SK-N-SH (cell line): ENCODE measurements at regions not wholly inside any gene's neighbourhood (a gene's known extent, or its start where the extent isn't known, plus 50 kb on each side); places are given as distances from the start of the nearest gene placed in this dataset.

Experiments used
- CTCF ChIA-PET: fragments of 300-600, 350-600 bp; formaldehyde crosslinking; extraction: SDS; loops from one replicate; lab custom pipeline; 2021; lab: Yijun Ruan, JAX
- POLR2A ChIA-PET: fragments of 350-600 bp; sonication (Branson Sonifier 250); formaldehyde crosslinking; extraction: SDS; loops from one replicate; lab custom pipeline; 2020; ENCODE audit warnings: antibody characterized with exemption, inconsistent platforms; lab: Yijun Ruan, JAX
- DNase-seq: peaks from one replicate; pipeline ENCODE4 v3.0.0; 2012
- H2AFZ ChIP-seq: fragments of 200-600 bp; sonication (generic); 2 replicates; pipeline ENCODE4 v1.8.1; 2016; ENCODE audit warnings: antibody characterized with exemption, mild to moderate bottlenecking, low read depth
- H3F3A ChIP-seq: fragments of 200-600 bp; sonication (generic); replicated peaks from 2 replicates; pipeline ENCODE3; 2016; ENCODE audit warnings: antibody characterized with exemption, mild to moderate bottlenecking; ENCODE audit not compliant: insufficient read depth
- H3K27ac ChIP-seq, 2 experiments: fragments of 200-500 bp in 1 of 2; fragments of 200-600 bp in 1 of 2; sonication (Bioruptor generic) in 1 of 2; sonication (generic), shearing (Covaris generic) in 1 of 2; 2 replicates each; pipeline versions ENCODE4 v1.5.1 to v1.6.1; 2014 to 2016; ENCODE audit warnings: low read depth in 2 of 2, inconsistent platforms in 1 of 2, low read length in 1 of 2, mild to moderate bottlenecking in 1 of 2, mixed read lengths in 1 of 2
- H3K27me3 ChIP-seq: fragments of 200-600 bp; sonication (generic), shearing (Covaris generic); 2 replicates; pipeline ENCODE4 v1.6.1; 2016; ENCODE audit warnings: mixed run types; ENCODE audit not compliant: insufficient read depth
- H3K36me3 ChIP-seq, 2 experiments: fragments of 200-500 bp in 1 of 2; fragments of 200-600 bp in 1 of 2; sonication (Bioruptor generic) in 1 of 2; sonication (generic) in 1 of 2; replicated peaks in 1 of 2; 2 replicates each; pipeline versions ENCODE3 to v1.5.1; 2014 to 2016; ENCODE audit warnings: low read length in 1 of 2, mild to moderate bottlenecking in 1 of 2; ENCODE audit not compliant: insufficient read depth in 2 of 2, control insufficient read depth in 1 of 2
- H3K4me1 ChIP-seq, 2 experiments: fragments of 200-500 bp in 1 of 2; fragments of 200-600 bp in 1 of 2; sonication (Bioruptor generic) in 1 of 2; sonication (generic), shearing (Covaris generic) in 1 of 2; 2 replicates each; pipeline versions ENCODE4 v1.5.1 to v1.6.1; 2014 to 2016; ENCODE audit warnings: low read depth in 1 of 2, low read length in 1 of 2, mixed run types in 1 of 2; ENCODE audit not compliant: insufficient read depth in 2 of 2, control insufficient read depth in 1 of 2
- H3K4me2 ChIP-seq: fragments of 200-600 bp; sonication (generic), shearing (Covaris generic); 2 replicates; pipeline ENCODE4 v1.6.1; 2017; ENCODE audit warnings: mixed run types
- H3K4me3 ChIP-seq, 2 experiments: fragments of 200-500 bp in 1 of 2; fragments of 200-600 bp in 1 of 2; sonication (Bioruptor generic) in 1 of 2; sonication (generic), shearing (Covaris generic) in 1 of 2; 2 replicates each; pipeline versions ENCODE4 v1.5.1 to v1.8.1; 2014 to 2016; ENCODE audit warnings: low read depth in 2 of 2, inconsistent platforms in 1 of 2, low read length in 1 of 2, mild to moderate bottlenecking in 1 of 2, mixed read lengths in 1 of 2, moderate library complexity in 1 of 2
- H3K79me2 ChIP-seq: fragments of 200-600 bp; sonication (generic); 2 replicates; pipeline ENCODE4 v1.8.1; 2017; ENCODE audit warnings: mild to moderate bottlenecking; ENCODE audit not compliant: insufficient read depth
- H3K9ac ChIP-seq: fragments of 200-600 bp; sonication (generic); 2 replicates; pipeline ENCODE4 v1.6.1; 2017; ENCODE audit warnings: mixed run types
- H3K9me2 ChIP-seq: fragments of 200-600 bp; sonication (generic); 2 replicates; pipeline ENCODE4 v1.6.1; 2017; ENCODE audit warnings: mixed run types
- H3K9me3 ChIP-seq: fragments of 200-600 bp; sonication (generic); 2 replicates; pipeline ENCODE4 v1.6.1; 2017; ENCODE audit warnings: mixed run types, mild to moderate bottlenecking, moderate library complexity
- H4K20me1 ChIP-seq: fragments of 200-600 bp; sonication (generic); 2 replicates; pipeline ENCODE4 v1.6.1; 2017; ENCODE audit warnings: mild to moderate bottlenecking, mixed run types; ENCODE audit not compliant: insufficient read depth
- EP300 ChIP-seq, 2 experiments: IDR thresholded peaks; 2 replicates each; pipeline versions ENCODE4 v1.4.0 to v1.6.1; 2012; ENCODE audit warnings: borderline replicate concordance in 1 of 2, low read depth in 1 of 2, low read length in 1 of 2
- GABPA ChIP-seq: IDR thresholded peaks from 2 replicates; pipeline ENCODE4 v1.4.0; 2012; ENCODE audit warnings: low read depth, mild to moderate bottlenecking
- MXI1 ChIP-seq: IDR thresholded peaks from 2 replicates; pipeline ENCODE4 v1.6.1; 2012; ENCODE audit warnings: mild to moderate bottlenecking, low read depth, low read length, improper control_type of control experiment
- NFIC ChIP-seq: IDR thresholded peaks from 2 replicates; pipeline ENCODE4 v1.4.0; 2012; ENCODE audit warnings: borderline replicate concordance
- NRF1 ChIP-seq: IDR thresholded peaks from 2 replicates; pipeline ENCODE4 v1.6.1; 2012; ENCODE audit warnings: low read depth, mild to moderate bottlenecking, low read length
- RCOR1 ChIP-seq: fragments of 150-350 bp; IDR thresholded peaks from 2 replicates; pipeline ENCODE4 v1.6.1; 2017; ENCODE audit warnings: antibody characterized with exemption, low read length
- REST ChIP-seq: IDR thresholded peaks from 2 replicates; pipeline ENCODE4 v1.6.1; 2012; ENCODE audit warnings: mild to moderate bottlenecking, low read depth, low read length, moderate library complexity
- SIN3A ChIP-seq: IDR thresholded peaks from 2 replicates; pipeline ENCODE4 v1.6.1; 2012; ENCODE audit warnings: low read depth, mild to moderate bottlenecking, low read length, moderate library complexity, borderline replicate concordance
- TCF12 ChIP-seq: IDR thresholded peaks from 2 replicates; pipeline ENCODE4 v1.4.0; 2012
- WGBS: methylation state at CpG from one replicate; pipeline ENCODE4 v1.1.6; 2017; ENCODE audit warnings: low lambda C conversion rate; 5-methylcytosine and 5-hydroxymethylcytosine counted together
- TF ChIP-seq, protein P1 (sequence below): IDR thresholded peaks from 2 replicates; pipeline ENCODE4 v1.4.0; 2012; ENCODE audit warnings: low read depth
- TF ChIP-seq, protein P2 (sequence below): IDR thresholded peaks from 2 replicates; pipeline ENCODE4 v1.4.0; 2012; ENCODE audit warnings: low read depth, borderline replicate concordance

- 61% methylated on average over 3 of the region's 3 CpGs for WGBS
- CTCF ChIA-PET, result interaction anchor here (1.6 kb wide), 1 partner anchor 11 kb away, joined by 4 read pairs; no protein-coding TSS in a partner anchor
These were observed 145.3 kb upstream of the CDH20 start for GRCh38 chr18:61187971-61188370.

GRCh38 chr18:61189376-61189775 lies 143.9 kb upstream of the CDH20 start:
- Histone ChIP-seq H3K36me3 (no peaks in the 10 kb centered on the region), H3K4me3 (no peak overlapping the region), H2AFZ (no peak overlapping the region), H3K4me1 (peaks cover 0 to 2% of the 10 kb centered on the region in 2 experiments; a peak in 2 of 4 replicates), H3K27me3 (no peaks in the 10 kb centered on the region), H4K20me1 (no peaks in the 10 kb centered on the region), H3K9ac (no peak overlapping the region), H3K9me2 (no peaks in the 10 kb centered on the region), H3F3A (no peaks in the 10 kb centered on the region), H3K79me2 (no peaks in the 10 kb centered on the region), H3K9me3 (no peaks in the 10 kb centered on the region), H3K27ac (no peak overlapping the region), H3K4me2 (no peak overlapping the region)
- ChIA-PET POLR2A (no interaction called here), CTCF (interaction anchor here (1.6 kb wide), 1 partner anchor 10 kb away, joined by 4 read pairs; no protein-coding TSS in a partner anchor)
- WGBS, result 8% methylated on average over 3 of the region's 3 CpGs
- TF ChIP-seq, protein P1, sequence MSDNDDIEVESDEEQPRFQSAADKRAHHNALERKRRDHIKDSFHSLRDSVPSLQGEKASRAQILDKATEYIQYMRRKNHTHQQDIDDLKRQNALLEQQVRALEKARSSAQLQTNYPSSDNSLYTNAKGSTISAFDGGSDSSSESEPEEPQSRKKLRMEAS, result no peak
- no peak for TF ChIP-seq NRF1
- peak; percentile 58; the same call in 1 of the 2 replicates for TF ChIP-seq RCOR1
- TF ChIP-seq MXI1, result no peak
- TF ChIP-seq, protein P2, sequence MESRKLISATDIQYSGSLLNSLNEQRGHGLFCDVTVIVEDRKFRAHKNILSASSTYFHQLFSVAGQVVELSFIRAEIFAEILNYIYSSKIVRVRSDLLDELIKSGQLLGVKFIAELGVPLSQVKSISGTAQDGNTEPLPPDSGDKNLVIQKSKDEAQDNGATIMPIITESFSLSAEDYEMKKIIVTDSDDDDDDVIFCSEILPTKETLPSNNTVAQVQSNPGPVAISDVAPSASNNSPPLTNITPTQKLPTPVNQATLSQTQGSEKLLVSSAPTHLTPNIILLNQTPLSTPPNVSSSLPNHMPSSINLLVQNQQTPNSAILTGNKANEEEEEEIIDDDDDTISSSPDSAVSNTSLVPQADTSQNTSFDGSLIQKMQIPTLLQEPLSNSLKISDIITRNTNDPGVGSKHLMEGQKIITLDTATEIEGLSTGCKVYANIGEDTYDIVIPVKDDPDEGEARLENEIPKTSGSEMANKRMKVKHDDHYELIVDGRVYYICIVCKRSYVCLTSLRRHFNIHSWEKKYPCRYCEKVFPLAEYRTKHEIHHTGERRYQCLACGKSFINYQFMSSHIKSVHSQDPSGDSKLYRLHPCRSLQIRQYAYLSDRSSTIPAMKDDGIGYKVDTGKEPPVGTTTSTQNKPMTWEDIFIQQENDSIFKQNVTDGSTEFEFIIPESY, result no peak
- TF ChIP-seq EP300 (IDR thresholded peaks at IDR 0.05; ENCODE audit: borderline replicate concordance in 1 of 2, low read depth in 1 of 2, low read length in 1 of 2), result 0 out of 4 replicates have a peak, but pooled peaks of 1 of the 2 experiments have one; percentile 22
- DNase-seq, result peak; percentile 2

More at GRCh38 chr18:61187971-61188370, 145.3 kb upstream of the CDH20 start:
- H3K4me1 ChIP-seq, result peaks cover 0 to 2% of the 10 kb centered on the region in 2 experiments; a peak in 2 of 4 replicates
- no peak for DNase-seq
- H4K20me1 ChIP-seq, result no peaks in the 10 kb centered on the region
- TF ChIP-seq NFIC, result no peak
- no peak for TF ChIP-seq REST
- TF ChIP-seq TCF12, result no peak
- no peak for TF ChIP-seq SIN3A
- TF ChIP-seq GABPA, result no peak
- no peaks in the 10 kb centered on the region for H3K36me3 ChIP-seq
- H3K27ac ChIP-seq, result no peak overlapping the region
- no peak overlapping the region for H3K9ac ChIP-seq
- H3K9me2 ChIP-seq, result no peaks in the 10 kb centered on the region
- no peaks in the 10 kb centered on the region for H3K9me3 ChIP-seq
- H3K79me2 ChIP-seq, result no peaks in the 10 kb centered on the region
- H3K27me3 ChIP-seq, result no peaks in the 10 kb centered on the region
- no peak overlapping the region for H3K4me2 ChIP-seq
- no peak overlapping the region for H2AFZ ChIP-seq
- no peaks in the 10 kb centered on the region for H3F3A ChIP-seq
- POLR2A ChIA-PET, result no interaction called here
- no peak overlapping the region for H3K4me3 ChIP-seq
